H9 (cell line): ENCODE measurements at regions not wholly inside any gene's neighbourhood (a gene's known extent, or its start where the extent isn't known, plus 50 kb on each side); places are given as distances from the start of the nearest gene placed in this dataset.

Source experiments
- DNase-seq: peaks from one replicate; pipeline ENCODE4 v3.0.0-alpha.2; 2017
- H2AFZ ChIP-seq: one replicate; pipeline ENCODE4 v1.6.1; 2013; ENCODE audit warnings: mild to moderate bottlenecking, low read length, control low read depth, moderate library complexity
- H2AK5ac ChIP-seq: 2 replicates; pipeline ENCODE4 v1.6.1; 2013; ENCODE audit warnings: low read length, control low read depth, mixed read lengths; ENCODE audit not compliant: insufficient read length
- H2BK120ac ChIP-seq: one replicate; pipeline ENCODE4 v1.6.1; 2013; ENCODE audit warnings: low read depth, mild to moderate bottlenecking, low read length, control low read depth, inconsistent platforms; ENCODE audit not compliant: poor library complexity, severe bottlenecking
- H2BK12ac ChIP-seq: 2 replicates; pipeline ENCODE4 v1.6.1; 2013; ENCODE audit warnings: low read length, control low read depth, mixed read lengths, low read depth; ENCODE audit not compliant: insufficient read length
- H2BK15ac ChIP-seq: 2 replicates; pipeline ENCODE4 v1.6.1; 2013; ENCODE audit warnings: low read depth, low read length, control low read depth
- H2BK20ac ChIP-seq: one replicate; pipeline ENCODE4 v1.6.1; 2013; ENCODE audit warnings: low read depth, mild to moderate bottlenecking, low read length, control low read depth, inconsistent platforms; ENCODE audit not compliant: poor library complexity, severe bottlenecking
- H2BK5ac ChIP-seq: 2 replicates; pipeline ENCODE4 v1.6.1; 2013; ENCODE audit warnings: low read length, control low read depth, mixed read lengths; ENCODE audit not compliant: insufficient read length
- H3K14ac ChIP-seq: 2 replicates; pipeline ENCODE4 v1.6.1; 2013; ENCODE audit warnings: low read length, control low read depth; ENCODE audit not compliant: insufficient read depth
- H3K18ac ChIP-seq: 2 replicates; pipeline ENCODE4 v1.6.1; 2013; ENCODE audit warnings: low read depth, mild to moderate bottlenecking, mixed read lengths, low read length, control low read depth; ENCODE audit not compliant: insufficient read length
- H3K23ac ChIP-seq: 2 replicates; pipeline ENCODE4 v1.6.1; 2013; ENCODE audit warnings: low read length, control low read depth, mixed read lengths, low read depth; ENCODE audit not compliant: insufficient read length
- H3K23me2 ChIP-seq: 2 replicates; pipeline ENCODE4 v1.6.1; 2013; ENCODE audit warnings: low read depth, mild to moderate bottlenecking, mixed read lengths, low read length, control low read depth; ENCODE audit not compliant: insufficient read length, poor library complexity, severe bottlenecking
- H3K27ac ChIP-seq: 2 replicates; pipeline ENCODE4 v1.5.1; 2013; ENCODE audit warnings: low read length, control low read depth, mixed read lengths, low read depth; ENCODE audit not compliant: insufficient read length
- H3K27me3 ChIP-seq: 2 replicates; pipeline ENCODE4 v1.6.1; 2013; ENCODE audit warnings: low read length, control low read depth, inconsistent platforms; ENCODE audit not compliant: insufficient read depth
- H3K4ac ChIP-seq: 2 replicates; pipeline ENCODE4 v1.6.1; 2013; ENCODE audit warnings: low read depth, mild to moderate bottlenecking, control low read depth, inconsistent platforms, low read length, moderate library complexity
- H3K4me1 ChIP-seq: 2 replicates; pipeline ENCODE4 v1.6.1; 2013; ENCODE audit warnings: low read length, control low read depth, inconsistent platforms; ENCODE audit not compliant: insufficient read depth
- H3K4me2 ChIP-seq: 2 replicates; pipeline ENCODE4 v1.6.1; 2013; ENCODE audit warnings: low read length, control low read depth, mixed read lengths; ENCODE audit not compliant: insufficient read length, insufficient read depth
- H3K56ac ChIP-seq: 2 replicates; pipeline ENCODE4 v1.6.1; 2013; ENCODE audit warnings: low read depth, mild to moderate bottlenecking, mixed read lengths, low read length, control low read depth; ENCODE audit not compliant: insufficient read length
- H3K79me1 ChIP-seq: 2 replicates; pipeline ENCODE4 v1.6.1; 2013; ENCODE audit warnings: low read depth, mild to moderate bottlenecking, moderate library complexity, low read length, control low read depth, inconsistent platforms; ENCODE audit not compliant: insufficient read depth, poor library complexity, severe bottlenecking
- H3K79me2 ChIP-seq: 2 replicates; pipeline ENCODE4 v1.6.1; 2013; ENCODE audit warnings: low read length, control low read depth, inconsistent platforms; ENCODE audit not compliant: insufficient read depth
- H3K9ac ChIP-seq: 2 replicates; pipeline ENCODE4 v1.6.1; 2013; ENCODE audit warnings: low read length, control low read depth, mixed read lengths; ENCODE audit not compliant: insufficient read length; ENCODE audit errors: extremely low read depth
- H3K9me3 ChIP-seq: one replicate; pipeline ENCODE4 v1.6.1; 2013; ENCODE audit warnings: low read depth, low read length, inconsistent platforms; ENCODE audit not compliant: control insufficient read depth
- H3T11ph ChIP-seq: one replicate; pipeline ENCODE4 v1.6.1; 2013; ENCODE audit warnings: mild to moderate bottlenecking, low read length, control low read depth, inconsistent platforms
- H4K20me1 ChIP-seq: one replicate; pipeline ENCODE4 v1.6.1; 2013; ENCODE audit not compliant: control insufficient read depth, insufficient read length, insufficient read depth
- H4K5ac ChIP-seq: 2 replicates; pipeline ENCODE4 v1.6.1; 2013; ENCODE audit warnings: low read depth, mild to moderate bottlenecking, mixed read lengths, low read length, control low read depth; ENCODE audit not compliant: insufficient read length
- H4K8ac ChIP-seq: replicated peaks from 2 replicates; pipeline ENCODE4 v1.6.1; 2013; ENCODE audit warnings: low read length, control low read depth, mixed read lengths, low read depth; ENCODE audit not compliant: insufficient read length
- H4K91ac ChIP-seq: 2 replicates; pipeline ENCODE4 v1.6.1; 2013; ENCODE audit warnings: low read depth, mild to moderate bottlenecking, moderate library complexity, mixed read lengths, low read length, control low read depth; ENCODE audit not compliant: insufficient read length
- H3K27ac Mint-ChIP-seq, 3 experiments: 2 replicates in 2 of 3; 3 replicates in 1 of 3; pipeline ENCODE4 v1.8.0; 2020 to 2021; ENCODE audit warnings: mixed read lengths in 3 of 3, mild to moderate bottlenecking in 1 of 3, moderate library complexity in 1 of 3
- H3K27me3 Mint-ChIP-seq: 2 replicates; pipeline ENCODE4 v1.8.0; 2021; ENCODE audit warnings: low read depth, mild to moderate bottlenecking, moderate library complexity, mixed read lengths
- H3K36me3 Mint-ChIP-seq, 3 experiments: 2 replicates in 2 of 3; 3 replicates in 1 of 3; pipeline ENCODE4 v1.8.0; 2020 to 2021; ENCODE audit warnings: low read depth in 3 of 3, mixed read lengths in 3 of 3; ENCODE audit not compliant: insufficient read depth in 1 of 3
- H3K4me1 Mint-ChIP-seq, 2 experiments: 2 replicates each; pipeline ENCODE4 v1.8.0; 2020; ENCODE audit warnings: mixed read lengths in 2 of 2
- H3K4me3 Mint-ChIP-seq, 2 experiments: 2 replicates in 1 of 2; 3 replicates in 1 of 2; pipeline ENCODE4 v1.8.0; 2020 to 2021; ENCODE audit warnings: mild to moderate bottlenecking in 2 of 2, mixed read lengths in 2 of 2, moderate library complexity in 1 of 2
- H3K9me3 Mint-ChIP-seq, 2 experiments: 2 replicates in 1 of 2; 3 replicates in 1 of 2; pipeline ENCODE4 v1.8.0; 2020; ENCODE audit warnings: mild to moderate bottlenecking in 2 of 2, mixed read lengths in 2 of 2, moderate library complexity in 1 of 2
- CTCF ChIP-seq: fragments of 200-600 bp; sonication (generic); conservative IDR thresholded peaks from 3 replicates; pipeline ENCODE4 v1.8.0; 2021; ENCODE audit warnings: antibody characterized with exemption, mild to moderate bottlenecking
- WGBS: extraction: QIAGEN DNeasy Blood & Tissue Kit; methylation state at CpG from one replicate; pipeline ENCODE4 v1.1.7; 2013; ENCODE audit warnings: missing lambda C conversion rate, low lambda C conversion rate, mixed read lengths; ENCODE audit not compliant: insufficient read length; ENCODE audit errors: extremely low coverage; 5-methylcytosine and 5-hydroxymethylcytosine counted together

- no peak overlapping the region for H2BK20ac ChIP-seq
- no peaks in the 10 kb centered on the region for H4K20me1 ChIP-seq
- H3T11ph ChIP-seq, result no peak overlapping the region
- H3K27me3 ChIP-seq, result no peaks in the 10 kb centered on the region
- no peak overlapping the region for H2AFZ ChIP-seq
- no peak for TF ChIP-seq CTCF
- no peaks in the 10 kb centered on the region for H3K9me3 Mint-ChIP-seq
- H4K5ac ChIP-seq, result no peak overlapping the region
- H3K9me3 ChIP-seq, result no peaks in the 10 kb centered on the region
- no peaks in the 10 kb centered on the region for H3K79me2 ChIP-seq
- H3K79me1 ChIP-seq, result no peaks in the 10 kb centered on the region
- H3K4me1 ChIP-seq, result no peaks in the 10 kb centered on the region
- no peak overlapping the region for H3K18ac ChIP-seq
- no peak overlapping the region for H2BK120ac ChIP-seq
- H2BK15ac ChIP-seq, result no peak overlapping the region
- no peak overlapping the region for H2BK5ac ChIP-seq
- H4K8ac ChIP-seq, result no peak overlapping the region
- WGBS, result no CpG with 5 or more reads among the region's 1 CpG
- no peak for DNase-seq
- no peak overlapping the region for H3K56ac ChIP-seq
- no peak overlapping the region for H3K9ac ChIP-seq
- no peaks in the 10 kb centered on the region for H3K23me2 ChIP-seq
- H3K23ac ChIP-seq, result no peak overlapping the region
- peaks cover 11% of the 10 kb centered on the region for H3K27me3 Mint-ChIP-seq
- no peak overlapping the region for H4K91ac ChIP-seq
- H3K36me3 Mint-ChIP-seq, result no peaks in the 10 kb centered on the region
- H2BK12ac ChIP-seq, result no peak overlapping the region
- H3K27ac ChIP-seq, result no peak overlapping the region
- H2AK5ac ChIP-seq, result no peak overlapping the region
- H3K27ac Mint-ChIP-seq, result no peak overlapping the region
- no peak overlapping the region for H3K4me2 ChIP-seq
- no peak overlapping the region for H3K14ac ChIP-seq
- H3K4me1 Mint-ChIP-seq, result peaks cover 3 to 16% of the 10 kb centered on the region in 2 experiments
- H3K4me3 Mint-ChIP-seq, result no peak overlapping the region
- no peak overlapping the region for H3K4ac ChIP-seq
Measured at GRCh38 chr7:25901658-25902057, 250.3 kb upstream of the NFE2L3 start.
